RKO (cell line): ENCODE measurements at regions not wholly inside any gene's neighbourhood (a gene's known extent, or its start where the extent isn't known, plus 50 kb on each side); places are given as distances from the start of the nearest gene placed in this dataset.

ENCODE experiments used
- DNase-seq: peaks from one replicate; pipeline ENCODE4 v3.0.0-alpha.2; 2016; ENCODE audit warnings: low spot score

DNA sequence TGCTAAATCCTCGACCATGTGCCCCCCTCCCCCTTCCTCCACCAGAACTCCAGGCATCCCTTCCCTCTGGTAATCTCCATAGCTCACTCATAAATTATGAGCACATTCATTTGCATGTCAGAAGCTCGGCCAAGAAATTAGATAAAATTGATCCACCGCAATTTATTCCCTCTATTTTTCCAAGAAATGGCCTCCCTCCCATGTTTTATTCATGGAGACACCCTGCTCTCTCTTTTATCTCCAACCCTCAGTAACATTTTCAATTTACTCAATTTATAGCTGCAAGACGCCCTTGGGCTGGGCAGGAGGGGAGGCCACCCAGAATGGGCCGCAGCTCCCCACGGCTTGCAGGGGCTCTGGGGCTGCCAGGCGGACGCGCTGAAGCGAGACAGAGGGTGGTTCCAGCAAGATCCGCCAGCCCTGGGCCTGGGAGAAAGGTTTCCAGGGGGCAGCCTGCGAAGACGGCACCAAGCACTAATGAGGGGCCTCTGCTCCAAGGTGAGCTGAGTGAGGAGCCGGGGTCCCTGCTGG lies 54.7 kb upstream of the ZNF423 start:
- DNase-seq, result no peak

DNA sequence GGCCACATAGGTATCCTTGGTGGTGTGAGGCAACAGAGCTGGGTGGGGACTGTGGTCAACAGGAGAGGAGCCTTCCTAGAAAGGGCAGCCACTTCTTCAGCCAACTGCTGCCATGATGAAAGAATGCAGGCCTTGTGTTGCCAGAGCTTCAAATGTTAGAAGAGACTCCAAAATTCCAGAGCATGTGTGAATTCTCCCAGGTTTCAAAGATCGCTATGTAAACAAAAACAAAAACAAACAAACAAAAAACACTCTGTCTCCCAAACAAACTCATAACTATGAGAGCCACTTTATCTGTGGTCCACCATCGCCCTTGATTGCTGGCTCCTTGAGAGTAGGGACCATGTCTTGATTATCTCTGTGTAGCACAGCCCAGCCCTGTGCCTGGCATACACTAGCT lies 55.5 kb upstream of the ZNF423 start:
- no peak for DNase-seq

DNA sequence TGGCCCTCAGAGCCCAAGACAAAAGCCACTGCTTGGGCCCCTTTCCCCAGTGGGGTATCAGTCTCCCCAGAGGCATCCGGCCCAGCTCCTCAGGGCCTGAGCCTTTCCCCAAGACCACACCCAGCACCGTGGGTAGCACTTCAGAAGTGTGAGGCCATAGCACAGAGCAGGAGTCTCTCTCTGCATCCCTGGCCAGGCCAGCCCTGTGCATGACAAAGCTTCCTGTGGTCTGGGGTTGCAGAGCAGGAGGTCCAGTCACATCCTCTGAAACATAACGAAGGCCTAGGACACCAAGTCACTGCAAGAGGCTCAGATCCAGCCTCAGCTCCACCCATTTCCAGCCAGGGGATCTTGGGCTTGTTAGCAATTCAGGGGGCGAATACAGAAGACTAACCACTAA lies 56.8 kb upstream of the ZNF423 start:
- DNase-seq, result no peak

DNA sequence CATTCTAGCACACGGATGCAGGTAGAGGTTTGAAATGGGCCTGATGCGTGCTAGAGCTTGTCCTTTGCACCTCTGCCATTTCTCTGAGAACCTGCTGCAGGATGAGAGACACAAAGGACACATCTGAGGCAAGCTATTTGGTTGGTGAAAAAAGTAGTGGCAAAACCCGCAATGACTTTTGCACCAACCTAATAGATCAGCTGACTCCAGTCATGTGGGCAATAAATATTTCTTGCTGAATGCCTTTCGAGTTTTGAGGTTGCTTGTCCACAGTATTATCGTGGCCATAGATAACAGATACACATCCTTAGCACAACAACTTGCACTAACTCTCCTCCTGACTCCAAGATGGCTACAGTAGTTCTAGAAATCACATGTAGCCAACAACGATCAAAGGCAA lies 57.8 kb upstream of the ZNF423 start:
- DNase-seq, result no peak

DNA sequence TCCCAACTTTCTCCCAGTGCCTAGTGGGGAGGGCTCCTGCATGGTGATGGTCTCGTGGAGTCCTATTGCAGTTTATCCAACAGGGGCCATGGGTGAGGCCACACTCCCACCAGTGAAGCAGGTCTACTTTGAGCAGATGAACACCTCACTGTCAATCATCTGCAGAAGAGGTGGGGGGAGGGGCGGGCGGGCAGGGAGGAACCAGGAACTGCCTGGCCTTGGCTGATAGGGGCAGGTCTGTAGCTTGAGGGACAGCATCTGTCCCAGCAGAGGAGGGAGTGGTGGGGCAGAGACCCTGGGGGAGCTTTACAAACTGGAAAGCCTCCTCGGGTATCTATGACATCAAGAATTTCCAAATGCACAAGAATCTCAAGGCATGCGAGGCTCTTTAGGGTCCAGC lies 58.7 kb upstream of the ZNF423 start:
- no peak for DNase-seq

DNA sequence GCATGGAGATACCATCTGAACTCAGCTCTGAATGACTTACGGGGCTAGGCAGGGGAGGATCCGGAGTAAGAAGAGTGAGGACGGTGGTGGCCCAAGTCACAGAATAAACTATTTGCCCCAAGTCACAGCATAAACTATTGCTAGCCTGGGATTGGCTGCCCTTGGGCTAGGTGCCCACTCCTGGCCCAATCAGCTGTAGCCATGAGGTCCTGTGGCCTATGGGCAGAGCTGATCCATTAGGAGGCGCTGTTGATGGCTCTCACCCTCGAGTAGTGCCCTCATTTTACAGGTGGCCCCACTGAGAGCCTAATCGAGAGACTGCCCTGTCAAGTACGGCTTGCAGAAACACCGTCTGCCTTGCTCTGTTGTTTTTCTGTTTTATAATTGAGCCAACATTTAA lies 62.3 kb upstream of the ZNF423 start:
- DNase-seq, result no peak

DNA sequence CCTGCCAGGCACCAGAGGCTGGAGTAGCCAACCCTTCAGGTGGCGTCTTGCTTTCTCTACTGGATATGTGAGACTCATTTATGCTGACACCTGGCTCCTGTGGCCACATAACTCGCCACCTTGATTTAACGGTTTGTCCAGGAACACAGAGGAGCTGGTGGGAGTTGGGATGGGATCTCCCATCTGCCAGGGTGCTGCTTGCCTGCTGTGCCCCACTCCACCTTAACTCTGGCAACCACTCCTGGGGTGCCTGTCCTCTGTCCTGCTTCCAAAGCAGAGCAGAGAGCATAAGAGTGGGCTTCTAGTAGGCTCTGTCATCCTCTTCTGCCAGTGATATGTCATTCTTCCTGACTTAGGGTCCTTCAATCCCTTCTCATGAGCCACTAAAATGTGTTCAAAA lies 63.4 kb upstream of the ZNF423 start:
- no peak for DNase-seq

DNA sequence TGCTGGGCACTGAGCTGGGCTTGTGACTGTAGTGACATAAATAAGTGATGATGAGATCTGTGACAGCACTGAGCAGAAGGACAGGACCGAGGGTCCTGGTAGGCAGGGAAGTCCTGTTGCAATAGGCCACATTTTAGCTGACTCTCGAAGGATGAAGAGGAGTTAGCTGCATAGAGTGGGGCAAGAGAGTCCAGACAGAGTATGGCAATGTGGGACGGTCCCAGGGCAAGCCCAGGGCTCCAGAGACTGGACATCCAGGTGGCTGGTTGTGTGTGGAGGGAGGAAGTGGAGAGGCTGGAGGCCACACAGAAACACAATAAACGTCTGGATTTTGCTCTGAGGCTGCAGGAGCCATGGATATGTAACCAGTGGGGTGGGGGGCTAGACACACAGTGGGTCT lies 64.5 kb upstream of the ZNF423 start:
- no peak for DNase-seq

DNA sequence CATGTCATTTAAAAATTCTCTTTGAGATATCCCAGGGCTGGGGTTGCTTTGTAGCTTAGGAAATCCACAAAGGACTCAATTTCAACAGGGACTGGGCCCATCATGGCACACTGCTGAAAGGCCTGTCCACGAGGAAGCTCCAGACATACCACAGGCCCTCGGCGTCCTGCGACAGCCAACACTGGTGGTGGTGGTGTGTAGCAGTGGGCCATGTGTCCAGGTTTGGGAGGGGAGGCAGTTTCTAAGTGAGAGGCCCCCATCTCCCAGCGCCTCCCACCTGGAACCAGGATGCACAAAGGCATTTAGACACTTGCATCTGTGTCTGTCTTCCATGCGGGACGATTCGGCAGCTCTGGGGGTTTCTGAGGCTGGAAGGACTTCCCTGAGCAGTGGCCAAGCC lies 65.2 kb upstream of the ZNF423 start:
- no peak for DNase-seq

DNA sequence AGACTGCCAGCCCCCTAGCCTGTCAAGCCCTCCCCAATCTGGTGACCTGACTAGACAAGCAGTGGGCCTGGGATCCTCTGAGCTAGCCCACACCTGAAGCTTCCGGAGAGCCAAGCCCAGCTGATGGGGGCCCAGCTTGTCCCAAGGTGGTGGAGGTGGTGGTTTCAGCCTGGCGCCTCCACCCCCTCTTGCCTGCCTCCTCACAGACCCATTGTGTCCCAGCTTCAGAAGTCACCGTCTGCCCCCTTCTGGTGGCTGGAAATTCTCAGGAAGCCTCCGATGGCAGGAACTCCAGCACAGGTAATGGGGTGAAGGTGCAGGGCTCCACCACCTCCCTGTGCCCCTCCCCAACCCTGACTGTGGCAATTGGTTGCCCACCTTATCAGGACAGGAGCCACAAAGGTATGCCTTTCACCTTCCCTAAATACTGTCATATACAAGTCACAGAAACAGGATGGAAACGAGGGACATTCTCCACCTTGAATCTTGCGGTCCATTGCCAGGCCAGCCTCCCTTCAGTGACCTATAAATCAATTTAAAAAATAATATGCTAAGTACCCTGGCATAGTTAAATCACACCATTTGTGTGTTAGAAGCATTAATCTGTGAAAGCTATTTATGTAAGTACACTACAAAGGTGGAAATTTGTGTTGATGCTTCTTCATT lies 66.0 kb upstream of the ZNF423 start:
- DNase-seq, result no peak

DNA sequence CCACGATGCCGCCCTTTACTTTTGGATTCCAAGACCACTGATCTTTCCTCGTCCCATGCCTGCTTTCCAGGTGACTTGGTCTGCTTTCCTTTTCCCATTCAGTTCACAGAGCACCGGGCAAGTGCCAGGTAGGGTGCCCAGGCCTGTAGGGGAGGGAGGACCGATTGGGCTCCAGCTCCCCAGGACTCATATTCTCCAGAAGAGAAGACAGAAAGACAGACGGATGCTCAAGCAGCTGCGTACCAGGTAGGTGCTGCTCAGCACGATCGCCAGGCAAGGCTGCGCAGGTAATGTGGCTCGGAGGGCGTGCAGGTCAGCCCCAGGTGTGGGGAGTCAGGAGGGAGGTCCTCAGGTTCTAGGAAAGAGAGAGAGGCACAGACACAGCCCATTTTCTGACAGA lies 67.5 kb upstream of the ZNF423 start:
- no peak for DNase-seq

DNA sequence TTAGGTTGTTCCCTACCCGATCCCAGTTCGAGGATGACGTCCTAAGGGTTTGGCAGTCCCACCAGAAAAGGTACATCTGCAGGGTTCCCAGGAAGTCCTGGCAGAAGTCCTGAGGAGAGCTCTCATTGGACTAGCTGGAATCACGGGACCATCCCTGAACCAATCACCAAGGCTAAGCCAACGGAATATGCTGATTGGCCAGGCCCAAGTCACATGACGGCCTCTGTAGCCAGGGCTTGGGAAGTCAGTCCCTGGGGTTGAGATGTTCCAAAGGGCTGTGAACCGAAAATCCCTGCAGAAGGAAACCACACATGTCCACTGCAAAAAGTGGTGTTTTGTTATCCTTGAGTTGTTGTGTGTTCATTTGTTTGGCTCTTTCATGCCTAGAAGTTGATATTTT lies 68.2 kb upstream of the ZNF423 start:
- peak; percentile 36 for DNase-seq

DNA sequence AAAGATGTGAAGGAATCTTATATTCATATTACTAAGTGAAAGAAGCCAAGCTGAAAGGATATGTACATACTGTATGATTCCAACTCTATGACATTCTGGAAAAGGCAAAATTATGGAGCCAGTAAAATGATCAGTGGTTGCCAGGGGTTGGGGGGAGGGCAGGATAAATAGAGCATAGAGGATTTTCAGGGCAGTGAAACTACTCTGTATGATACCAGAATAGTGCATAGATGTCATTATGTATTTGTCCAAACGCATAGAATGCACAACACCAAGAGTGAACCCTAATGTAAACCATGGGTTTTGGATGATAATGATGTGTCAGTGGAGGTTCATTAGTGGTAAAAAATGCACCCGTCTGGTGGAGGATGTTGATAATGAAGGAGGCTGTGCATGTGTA lies 71.0 kb upstream of the ZNF423 start:
- DNase-seq, result no peak

DNA sequence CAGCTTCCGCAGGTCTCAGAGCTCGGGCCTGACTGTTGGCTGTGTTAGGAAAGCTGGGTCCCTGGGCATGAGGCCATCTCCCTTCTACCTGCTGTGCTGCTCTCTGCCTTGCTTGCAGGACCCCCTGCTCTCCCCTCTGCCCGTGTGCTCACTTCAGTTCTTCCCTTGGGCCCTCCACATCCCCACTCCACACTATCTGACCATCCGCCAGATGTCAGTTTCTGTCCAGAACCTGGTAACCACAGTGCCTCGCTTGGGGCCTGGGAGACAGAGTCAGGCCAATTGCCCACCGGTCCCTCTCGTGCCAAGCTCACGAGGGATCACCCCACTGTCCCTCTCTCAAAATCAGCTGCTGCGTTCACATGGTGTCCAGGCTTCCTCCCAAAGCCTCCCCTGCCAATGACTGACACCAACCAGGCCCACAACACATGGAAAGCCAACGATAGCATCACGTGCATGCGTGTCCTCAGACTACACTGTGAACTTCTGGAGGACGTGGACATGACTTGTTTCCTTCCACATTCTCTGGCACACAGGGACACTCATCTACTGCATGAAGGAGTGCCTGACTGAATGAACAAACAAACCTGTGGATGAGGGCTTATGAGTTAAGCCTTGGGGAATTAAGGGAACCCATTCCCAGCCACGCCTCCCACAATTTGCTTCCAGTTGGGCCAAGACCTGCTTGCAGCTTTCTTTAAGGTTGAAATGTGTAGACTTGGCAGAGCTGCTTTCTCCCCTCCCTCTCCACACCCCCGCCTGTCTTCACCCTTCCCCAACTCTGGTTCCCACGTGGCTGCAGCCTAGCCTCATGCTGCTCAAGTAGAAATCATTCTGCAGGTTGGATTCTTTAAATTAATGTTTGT lies 72.5 kb upstream of the ZNF423 start:
- DNase-seq, result no peak

DNA sequence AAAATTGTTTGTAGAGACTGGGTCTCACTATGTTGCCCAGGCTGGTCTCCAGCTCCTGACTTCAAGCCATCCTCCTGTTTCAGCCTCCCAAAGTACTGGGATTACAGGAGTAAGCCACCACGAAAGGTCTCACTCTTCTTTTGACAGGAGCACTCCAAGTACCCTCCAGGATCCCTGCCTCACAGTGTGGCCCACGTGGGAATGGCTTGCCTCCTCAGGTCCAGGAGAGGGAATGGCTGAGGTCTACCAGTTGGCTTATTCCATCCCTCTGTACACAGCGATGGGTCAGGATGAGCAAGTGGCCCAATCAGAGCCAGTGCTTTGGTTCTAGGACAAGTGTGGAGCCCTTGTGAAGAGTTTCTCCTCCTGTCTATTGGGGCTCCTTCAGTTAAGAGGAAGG lies 73.7 kb upstream of the ZNF423 start:
- DNase-seq, result no peak

DNA sequence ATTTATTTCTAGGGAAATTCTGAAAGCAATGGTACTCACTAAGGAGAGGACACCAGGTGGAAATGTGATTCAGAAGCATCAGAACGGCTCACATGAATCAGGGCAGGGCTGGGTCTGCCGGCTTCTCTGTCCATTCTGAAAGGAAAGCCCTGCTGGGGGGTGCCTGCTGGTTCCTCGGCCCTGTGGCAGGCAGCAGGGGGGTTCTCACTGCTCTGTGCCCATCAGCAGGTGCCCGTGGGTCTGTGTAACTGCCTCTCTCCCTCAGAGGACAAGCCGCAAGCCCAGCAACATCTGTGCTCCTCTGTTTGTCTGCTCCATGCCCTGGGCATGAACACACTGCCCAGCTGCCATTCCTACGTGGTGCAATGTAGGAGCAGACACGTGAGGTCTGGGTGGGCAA lies 74.9 kb upstream of the ZNF423 start:
- no peak for DNase-seq

DNA sequence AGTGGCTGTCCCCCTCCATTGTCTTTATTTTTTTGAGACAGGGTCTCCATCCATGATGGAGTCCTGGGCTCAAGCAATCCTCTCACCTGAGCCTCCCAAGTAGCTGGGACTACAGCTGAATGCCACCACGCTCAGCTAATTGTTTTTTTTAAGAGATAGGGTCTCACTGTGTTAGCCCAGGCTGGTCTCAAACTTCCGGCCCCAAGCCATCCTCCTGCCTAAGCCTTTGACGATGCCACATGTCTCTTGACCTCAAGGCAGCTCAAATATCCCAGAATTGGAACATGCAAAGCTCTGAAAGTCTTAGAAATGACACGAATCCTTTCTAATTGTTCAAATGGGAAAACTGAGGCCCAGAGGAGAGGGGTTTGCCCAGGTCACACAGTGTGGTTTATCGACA lies 75.4 kb upstream of the ZNF423 start:
- no peak for DNase-seq

DNA sequence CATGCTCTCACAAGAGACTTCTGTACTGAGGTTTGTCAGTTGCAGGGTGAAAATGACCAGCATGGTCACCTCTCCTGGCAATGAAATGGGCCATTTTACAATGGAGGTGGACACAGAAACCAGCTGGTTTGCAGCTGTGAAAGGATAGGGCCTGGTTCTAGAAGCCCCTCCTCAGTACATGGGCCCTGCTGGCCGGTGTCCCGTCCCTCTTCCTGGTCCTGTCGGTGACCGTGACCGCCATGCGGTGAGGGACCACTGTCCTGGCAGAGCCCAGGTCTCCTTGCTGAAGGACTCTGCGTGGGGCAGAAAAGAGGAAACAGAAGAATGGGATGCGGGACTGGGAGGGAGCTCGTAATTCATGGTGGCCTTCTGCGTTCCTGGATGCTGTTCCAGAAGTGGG lies 76.0 kb upstream of the ZNF423 start:
- DNase-seq, result no peak

DNA sequence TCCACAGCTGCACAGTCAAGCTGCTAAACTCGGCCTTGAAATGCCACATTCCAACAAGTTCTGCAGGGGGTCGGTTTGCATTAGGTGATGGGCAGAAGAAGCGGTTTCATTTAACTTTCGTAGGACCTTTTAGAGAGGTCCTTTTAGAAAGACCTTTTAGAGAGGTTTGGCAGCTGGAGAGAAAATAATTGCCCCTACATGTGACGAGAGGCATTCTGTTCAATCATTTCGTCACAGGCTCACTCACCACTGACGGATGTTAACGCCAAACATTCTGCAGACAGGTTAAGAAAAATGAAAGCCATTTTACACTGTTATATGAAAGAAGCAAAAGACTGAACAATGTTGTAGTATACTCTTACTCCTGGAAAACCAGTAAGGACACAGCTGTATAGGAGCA lies 76.5 kb upstream of the ZNF423 start:
- DNase-seq, result no peak

DNA sequence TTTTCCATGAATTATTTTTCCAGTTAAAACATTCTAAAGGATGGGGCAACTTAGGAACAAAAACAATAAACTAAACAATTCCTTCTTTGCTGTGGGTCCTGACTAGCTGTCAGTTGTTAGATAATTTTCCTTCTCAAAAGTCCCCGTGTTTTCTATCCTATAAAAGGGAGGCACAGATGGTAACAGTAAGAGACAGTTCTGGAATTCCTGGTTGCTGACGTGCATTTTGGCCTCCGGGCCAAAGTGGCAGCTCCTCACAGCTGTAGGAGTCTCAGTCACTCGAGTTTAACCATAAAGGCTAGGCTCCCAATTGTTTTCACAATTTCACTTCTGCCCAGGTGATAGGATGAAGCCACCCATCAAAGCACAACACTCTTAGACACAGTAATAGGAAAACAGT lies 77.0 kb upstream of the ZNF423 start:
- no peak for DNase-seq

DNA sequence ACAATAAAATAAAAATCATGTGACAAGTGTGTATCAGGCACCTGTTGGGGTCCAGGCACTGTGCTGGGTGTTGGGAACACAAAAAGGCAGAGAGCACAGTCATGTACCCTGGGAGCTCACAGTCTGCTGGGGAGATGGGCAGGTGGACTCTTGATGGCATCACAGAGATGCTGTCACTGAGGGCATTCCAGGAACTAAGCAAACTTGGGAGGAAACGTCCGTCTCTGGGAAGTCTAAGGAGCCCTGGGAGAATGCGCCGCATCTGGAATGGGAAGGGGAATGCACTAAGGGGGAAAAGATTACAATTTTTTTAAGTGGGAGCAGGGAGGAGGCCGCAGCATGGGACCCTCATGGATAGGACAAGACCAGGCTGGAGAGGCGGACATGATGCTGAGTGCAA lies 80.9 kb upstream of the ZNF423 start:
- DNase-seq, result no peak

DNA sequence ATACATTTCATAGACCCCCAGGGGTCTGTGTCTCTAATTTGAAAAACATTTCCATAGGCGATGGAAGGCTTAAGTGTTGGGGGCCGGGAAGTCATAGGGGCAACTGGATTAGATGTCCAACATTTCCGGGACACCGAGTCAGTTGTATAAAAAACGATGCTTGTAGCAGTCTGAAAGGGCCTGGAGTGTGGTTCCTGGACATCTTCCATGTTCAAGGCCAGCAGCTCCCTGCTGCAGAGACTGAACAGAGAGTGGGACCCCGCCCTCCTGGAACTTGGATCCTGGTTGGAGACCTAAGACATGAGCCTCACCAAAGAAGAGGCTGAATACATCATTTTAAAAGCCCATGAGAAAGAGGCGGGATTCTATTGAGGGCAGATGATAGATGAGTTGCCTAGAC lies 82.0 kb upstream of the ZNF423 start:
- DNase-seq, result no peak

DNA sequence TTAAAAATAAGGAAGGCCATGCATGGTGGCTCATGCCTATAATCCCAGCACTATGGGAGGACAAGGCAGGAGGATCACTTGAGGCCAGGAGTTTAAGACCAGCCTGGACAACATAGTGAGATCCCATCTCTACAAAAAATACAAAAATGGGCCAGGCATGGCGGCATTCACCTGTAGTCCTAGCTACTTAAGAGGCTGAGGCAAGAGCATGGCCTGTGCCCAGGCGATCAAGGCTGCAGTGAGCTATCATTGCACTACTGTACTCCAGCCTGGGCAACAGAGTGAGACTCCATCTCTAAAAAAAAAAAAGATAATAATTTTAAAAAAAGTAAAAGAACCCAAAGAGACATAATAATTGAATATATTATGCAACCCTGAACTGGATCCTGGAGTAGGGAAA lies 83.6 kb upstream of the ZNF423 start:
- no peak for DNase-seq
